H9 (cell line): ENCODE measurements at regions not wholly inside any gene's neighbourhood (a gene's known extent, or its start where the extent isn't known, plus 50 kb on each side); places are given as distances from the start of the nearest gene placed in this dataset.

Experiments used
- DNase-seq: peaks from one replicate; pipeline ENCODE4 v3.0.0-alpha.2; 2017
- H2AFZ ChIP-seq: one replicate; pipeline ENCODE4 v1.6.1; 2013; ENCODE audit warnings: mild to moderate bottlenecking, low read length, control low read depth, moderate library complexity
- H2AK5ac ChIP-seq: 2 replicates; pipeline ENCODE4 v1.6.1; 2013; ENCODE audit warnings: low read length, control low read depth, mixed read lengths; ENCODE audit not compliant: insufficient read length
- H2BK120ac ChIP-seq: one replicate; pipeline ENCODE4 v1.6.1; 2013; ENCODE audit warnings: low read depth, mild to moderate bottlenecking, low read length, control low read depth, inconsistent platforms; ENCODE audit not compliant: poor library complexity, severe bottlenecking
- H2BK12ac ChIP-seq: 2 replicates; pipeline ENCODE4 v1.6.1; 2013; ENCODE audit warnings: low read length, control low read depth, mixed read lengths, low read depth; ENCODE audit not compliant: insufficient read length
- H2BK15ac ChIP-seq: 2 replicates; pipeline ENCODE4 v1.6.1; 2013; ENCODE audit warnings: low read depth, low read length, control low read depth
- H2BK20ac ChIP-seq: one replicate; pipeline ENCODE4 v1.6.1; 2013; ENCODE audit warnings: low read depth, mild to moderate bottlenecking, low read length, control low read depth, inconsistent platforms; ENCODE audit not compliant: poor library complexity, severe bottlenecking
- H2BK5ac ChIP-seq: 2 replicates; pipeline ENCODE4 v1.6.1; 2013; ENCODE audit warnings: low read length, control low read depth, mixed read lengths; ENCODE audit not compliant: insufficient read length
- H3K14ac ChIP-seq: 2 replicates; pipeline ENCODE4 v1.6.1; 2013; ENCODE audit warnings: low read length, control low read depth; ENCODE audit not compliant: insufficient read depth
- H3K18ac ChIP-seq: 2 replicates; pipeline ENCODE4 v1.6.1; 2013; ENCODE audit warnings: low read depth, mild to moderate bottlenecking, mixed read lengths, low read length, control low read depth; ENCODE audit not compliant: insufficient read length
- H3K23ac ChIP-seq: 2 replicates; pipeline ENCODE4 v1.6.1; 2013; ENCODE audit warnings: low read length, control low read depth, mixed read lengths, low read depth; ENCODE audit not compliant: insufficient read length
- H3K23me2 ChIP-seq: 2 replicates; pipeline ENCODE4 v1.6.1; 2013; ENCODE audit warnings: low read depth, mild to moderate bottlenecking, mixed read lengths, low read length, control low read depth; ENCODE audit not compliant: insufficient read length, poor library complexity, severe bottlenecking
- H3K27ac ChIP-seq: 2 replicates; pipeline ENCODE4 v1.5.1; 2013; ENCODE audit warnings: low read length, control low read depth, mixed read lengths, low read depth; ENCODE audit not compliant: insufficient read length
- H3K27me3 ChIP-seq: 2 replicates; pipeline ENCODE4 v1.6.1; 2013; ENCODE audit warnings: low read length, control low read depth, inconsistent platforms; ENCODE audit not compliant: insufficient read depth
- H3K4ac ChIP-seq: 2 replicates; pipeline ENCODE4 v1.6.1; 2013; ENCODE audit warnings: low read depth, mild to moderate bottlenecking, control low read depth, inconsistent platforms, low read length, moderate library complexity
- H3K4me1 ChIP-seq: 2 replicates; pipeline ENCODE4 v1.6.1; 2013; ENCODE audit warnings: low read length, control low read depth, inconsistent platforms; ENCODE audit not compliant: insufficient read depth
- H3K4me2 ChIP-seq: 2 replicates; pipeline ENCODE4 v1.6.1; 2013; ENCODE audit warnings: low read length, control low read depth, mixed read lengths; ENCODE audit not compliant: insufficient read length, insufficient read depth
- H3K56ac ChIP-seq: 2 replicates; pipeline ENCODE4 v1.6.1; 2013; ENCODE audit warnings: low read depth, mild to moderate bottlenecking, mixed read lengths, low read length, control low read depth; ENCODE audit not compliant: insufficient read length
- H3K79me1 ChIP-seq: 2 replicates; pipeline ENCODE4 v1.6.1; 2013; ENCODE audit warnings: low read depth, mild to moderate bottlenecking, moderate library complexity, low read length, control low read depth, inconsistent platforms; ENCODE audit not compliant: insufficient read depth, poor library complexity, severe bottlenecking
- H3K79me2 ChIP-seq: 2 replicates; pipeline ENCODE4 v1.6.1; 2013; ENCODE audit warnings: low read length, control low read depth, inconsistent platforms; ENCODE audit not compliant: insufficient read depth
- H3K9ac ChIP-seq: 2 replicates; pipeline ENCODE4 v1.6.1; 2013; ENCODE audit warnings: low read length, control low read depth, mixed read lengths; ENCODE audit not compliant: insufficient read length; ENCODE audit errors: extremely low read depth
- H3K9me3 ChIP-seq: one replicate; pipeline ENCODE4 v1.6.1; 2013; ENCODE audit warnings: low read depth, low read length, inconsistent platforms; ENCODE audit not compliant: control insufficient read depth
- H3T11ph ChIP-seq: one replicate; pipeline ENCODE4 v1.6.1; 2013; ENCODE audit warnings: mild to moderate bottlenecking, low read length, control low read depth, inconsistent platforms
- H4K20me1 ChIP-seq: one replicate; pipeline ENCODE4 v1.6.1; 2013; ENCODE audit not compliant: control insufficient read depth, insufficient read length, insufficient read depth
- H4K5ac ChIP-seq: 2 replicates; pipeline ENCODE4 v1.6.1; 2013; ENCODE audit warnings: low read depth, mild to moderate bottlenecking, mixed read lengths, low read length, control low read depth; ENCODE audit not compliant: insufficient read length
- H4K8ac ChIP-seq: replicated peaks from 2 replicates; pipeline ENCODE4 v1.6.1; 2013; ENCODE audit warnings: low read length, control low read depth, mixed read lengths, low read depth; ENCODE audit not compliant: insufficient read length
- H4K91ac ChIP-seq: 2 replicates; pipeline ENCODE4 v1.6.1; 2013; ENCODE audit warnings: low read depth, mild to moderate bottlenecking, moderate library complexity, mixed read lengths, low read length, control low read depth; ENCODE audit not compliant: insufficient read length
- H3K27ac Mint-ChIP-seq, 3 experiments: 2 replicates in 2 of 3; 3 replicates in 1 of 3; pipeline ENCODE4 v1.8.0; 2020 to 2021; ENCODE audit warnings: mixed read lengths in 3 of 3, mild to moderate bottlenecking in 1 of 3, moderate library complexity in 1 of 3
- H3K27me3 Mint-ChIP-seq: 2 replicates; pipeline ENCODE4 v1.8.0; 2021; ENCODE audit warnings: low read depth, mild to moderate bottlenecking, moderate library complexity, mixed read lengths
- H3K36me3 Mint-ChIP-seq, 3 experiments: 2 replicates in 2 of 3; 3 replicates in 1 of 3; pipeline ENCODE4 v1.8.0; 2020 to 2021; ENCODE audit warnings: low read depth in 3 of 3, mixed read lengths in 3 of 3; ENCODE audit not compliant: insufficient read depth in 1 of 3
- H3K4me1 Mint-ChIP-seq, 2 experiments: 2 replicates each; pipeline ENCODE4 v1.8.0; 2020; ENCODE audit warnings: mixed read lengths in 2 of 2
- H3K4me3 Mint-ChIP-seq, 2 experiments: 2 replicates in 1 of 2; 3 replicates in 1 of 2; pipeline ENCODE4 v1.8.0; 2020 to 2021; ENCODE audit warnings: mild to moderate bottlenecking in 2 of 2, mixed read lengths in 2 of 2, moderate library complexity in 1 of 2
- H3K9me3 Mint-ChIP-seq, 2 experiments: 2 replicates in 1 of 2; 3 replicates in 1 of 2; pipeline ENCODE4 v1.8.0; 2020; ENCODE audit warnings: mild to moderate bottlenecking in 2 of 2, mixed read lengths in 2 of 2, moderate library complexity in 1 of 2
- WGBS: extraction: QIAGEN DNeasy Blood & Tissue Kit; methylation state at CpG from one replicate; pipeline ENCODE4 v1.1.7; 2013; ENCODE audit warnings: missing lambda C conversion rate, low lambda C conversion rate, mixed read lengths; ENCODE audit not compliant: insufficient read length; ENCODE audit errors: extremely low coverage; 5-methylcytosine and 5-hydroxymethylcytosine counted together
- TF ChIP-seq, protein P1 (sequence below): fragments of 200-600 bp; sonication (generic); conservative IDR thresholded peaks from 3 replicates; pipeline ENCODE4 v1.8.0; 2021; ENCODE audit warnings: antibody characterized with exemption, mild to moderate bottlenecking

DNA sequence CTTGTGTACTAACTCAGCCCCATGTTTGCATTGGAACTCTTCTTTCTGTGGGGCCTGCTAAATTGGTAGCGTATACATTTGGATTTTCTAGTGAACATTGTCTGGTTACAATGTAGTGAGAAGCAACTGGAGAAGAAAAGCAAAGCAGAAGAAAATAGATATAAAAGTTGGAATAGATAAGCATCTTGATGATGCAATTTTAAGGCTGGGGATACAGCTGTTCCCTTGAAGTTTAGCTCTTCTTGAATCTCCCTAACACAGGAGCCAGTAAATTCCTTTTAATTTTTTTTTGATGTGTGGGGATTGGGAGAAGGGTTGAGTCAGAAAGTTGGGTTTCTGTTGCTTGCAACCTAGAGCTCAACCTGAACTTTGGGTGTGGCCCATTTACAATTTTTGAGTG is 308.1 kb downstream of the STIM2 start:
- no peak overlapping the region for H2AFZ ChIP-seq
- no CpG with 5 or more reads among the region's 1 CpG for WGBS
- H2AK5ac ChIP-seq, result no peak overlapping the region
- no peak overlapping the region for H3K23ac ChIP-seq
- H3K4me3 Mint-ChIP-seq, result no peak overlapping the region
- no peak overlapping the region for H2BK120ac ChIP-seq
- no peaks in the 10 kb centered on the region for H3K9me3 ChIP-seq
- no peak overlapping the region for H4K8ac ChIP-seq
- H2BK15ac ChIP-seq, result no peak overlapping the region
- no peak overlapping the region for H3K27ac Mint-ChIP-seq
- H3K36me3 Mint-ChIP-seq, result no peaks in the 10 kb centered on the region; a peak in 2 of 7 replicates
- no peak overlapping the region for H3K27ac ChIP-seq
- no peak overlapping the region for H3K14ac ChIP-seq
- no peaks in the 10 kb centered on the region for H3K79me1 ChIP-seq
- no peaks in the 10 kb centered on the region for H3K79me2 ChIP-seq
- H3K27me3 Mint-ChIP-seq, result no peaks in the 10 kb centered on the region; the same call in none of the 2 replicates
- H4K91ac ChIP-seq, result no peak overlapping the region
- H3K56ac ChIP-seq, result no peak overlapping the region
- TF ChIP-seq, protein P1, sequence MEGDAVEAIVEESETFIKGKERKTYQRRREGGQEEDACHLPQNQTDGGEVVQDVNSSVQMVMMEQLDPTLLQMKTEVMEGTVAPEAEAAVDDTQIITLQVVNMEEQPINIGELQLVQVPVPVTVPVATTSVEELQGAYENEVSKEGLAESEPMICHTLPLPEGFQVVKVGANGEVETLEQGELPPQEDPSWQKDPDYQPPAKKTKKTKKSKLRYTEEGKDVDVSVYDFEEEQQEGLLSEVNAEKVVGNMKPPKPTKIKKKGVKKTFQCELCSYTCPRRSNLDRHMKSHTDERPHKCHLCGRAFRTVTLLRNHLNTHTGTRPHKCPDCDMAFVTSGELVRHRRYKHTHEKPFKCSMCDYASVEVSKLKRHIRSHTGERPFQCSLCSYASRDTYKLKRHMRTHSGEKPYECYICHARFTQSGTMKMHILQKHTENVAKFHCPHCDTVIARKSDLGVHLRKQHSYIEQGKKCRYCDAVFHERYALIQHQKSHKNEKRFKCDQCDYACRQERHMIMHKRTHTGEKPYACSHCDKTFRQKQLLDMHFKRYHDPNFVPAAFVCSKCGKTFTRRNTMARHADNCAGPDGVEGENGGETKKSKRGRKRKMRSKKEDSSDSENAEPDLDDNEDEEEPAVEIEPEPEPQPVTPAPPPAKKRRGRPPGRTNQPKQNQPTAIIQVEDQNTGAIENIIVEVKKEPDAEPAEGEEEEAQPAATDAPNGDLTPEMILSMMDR, result no peak
- DNase-seq, result no peak
- H3K4me2 ChIP-seq, result no peak overlapping the region
- H3K23me2 ChIP-seq, result no peaks in the 10 kb centered on the region
- no peaks in the 10 kb centered on the region for H3K4me1 ChIP-seq
- no peak overlapping the region for H3K4ac ChIP-seq
- no peaks in the 10 kb centered on the region for H4K20me1 ChIP-seq
- H2BK12ac ChIP-seq, result no peak overlapping the region
- H3T11ph ChIP-seq, result no peak overlapping the region
- H3K9ac ChIP-seq, result no peak overlapping the region
- no peak overlapping the region for H3K18ac ChIP-seq
- no peak overlapping the region for H2BK5ac ChIP-seq
- H3K27me3 ChIP-seq, result no peaks in the 10 kb centered on the region
- H3K9me3 Mint-ChIP-seq, result peaks cover 3 to 8% of the 10 kb centered on the region in 2 experiments; a peak in 4 of 5 replicates
- no peak overlapping the region for H2BK20ac ChIP-seq
- no peaks in the 10 kb centered on the region for H3K4me1 Mint-ChIP-seq
- H4K5ac ChIP-seq, result no peak overlapping the region
